Subcutaneous abdominal adipose tissue (tissue), 5 donors: ENCODE measurements at regions not wholly inside any gene's neighbourhood (a gene's known extent, or its start where the extent isn't known, plus 50 kb on each side); places are given as distances from the start of the nearest gene placed in this dataset.

ENCODE experiments used
- H3K27ac ChIP-seq: one replicate; pipeline ENCODE4 v1.7.0; 2013; ENCODE audit warnings: low read depth, mild to moderate bottlenecking, inconsistent platforms, low read length, moderate library complexity
- H3K27me3 ChIP-seq, 5 donors: one replicate each; pipeline ENCODE4 v1.7.0; 2013; ENCODE audit warnings: low read length in 5 of 5, inconsistent platforms in 1 of 5; ENCODE audit not compliant: control insufficient read depth in 5 of 5, insufficient read depth in 4 of 5
- H3K36me3 ChIP-seq, 5 donors: one replicate each; pipeline ENCODE4 v1.7.0; 2013; ENCODE audit warnings: low read length in 5 of 5; ENCODE audit not compliant: control insufficient read depth in 5 of 5, insufficient read depth in 5 of 5
- H3K4me1 ChIP-seq, 5 donors: one replicate each; pipeline ENCODE4 v1.7.0; 2013; ENCODE audit warnings: low read length in 5 of 5, mild to moderate bottlenecking in 3 of 5, moderate library complexity in 1 of 5; ENCODE audit not compliant: control insufficient read depth in 5 of 5, insufficient read depth in 5 of 5
- H3K4me3 ChIP-seq, 5 donors: one replicate each; pipeline ENCODE4 v1.7.0; 2013; ENCODE audit warnings: low read length in 5 of 5, low read depth in 1 of 5
- H3K9ac ChIP-seq, 5 donors: one replicate each; pipeline ENCODE4 v1.7.0; 2013; ENCODE audit warnings: low read length in 5 of 5, mild to moderate bottlenecking in 4 of 5, moderate library complexity in 3 of 5
- H3K9me3 ChIP-seq, 5 donors: one replicate each; pipeline ENCODE4 v1.7.0; 2013; ENCODE audit warnings: low read length in 5 of 5; ENCODE audit not compliant: control insufficient read depth in 5 of 5
- donor health status: healthy.
- donor health status: healthy.
- donor health status: healthy.
- donor health status: healthy.
- donor health status: healthy.

GRCh38 chr11:121769191-121769590 lies 316.4 kb upstream of the SORL1-AS1 start:
- Histone ChIP-seq H3K4me3 (no peak overlapping the region), H3K27me3 (no peaks in the 10 kb centered on the region), H3K9ac (no peak overlapping the region), H3K4me1 (no peaks in the 10 kb centered on the region), H3K27ac (no peak overlapping the region), H3K36me3 (no peaks in the 10 kb centered on the region), H3K9me3 (no peaks in the 10 kb centered on the region)

- Histone ChIP-seq H3K27ac (no peak overlapping the region), H3K4me1 (peaks cover 0 to 2% (median 0%) of the 10 kb centered on the region in 5 donors), H3K9ac (no peak overlapping the region), H3K9me3 (no peaks in the 10 kb centered on the region), H3K4me3 (no peak overlapping the region), H3K36me3 (no peaks in the 10 kb centered on the region), H3K27me3 (peaks cover 0 to 7% (median 0%) of the 10 kb centered on the region in 5 donors)
Observed at GRCh38 chr11:121767433-121767832, 314.7 kb upstream of the SORL1-AS1 start.

GRCh38 chr11:121766991-121767390 lies 314.2 kb upstream of the SORL1-AS1 start:
- no peak overlapping the region for H3K27ac ChIP-seq
- H3K4me3 ChIP-seq, result no peak overlapping the region
- H3K9me3 ChIP-seq, result no peaks in the 10 kb centered on the region
- peaks cover 0 to 2% (median 0%) of the 10 kb centered on the region in 5 donors for H3K4me1 ChIP-seq
- H3K9ac ChIP-seq, result no peak overlapping the region
- H3K36me3 ChIP-seq, result no peaks in the 10 kb centered on the region
- peaks cover 0 to 7% (median 0%) of the 10 kb centered on the region in 5 donors for H3K27me3 ChIP-seq

GRCh38 chr11:121766166-121766565 lies 313.4 kb upstream of the SORL1-AS1 start:
- no peak overlapping the region for H3K9ac ChIP-seq
- no peaks in the 10 kb centered on the region for H3K9me3 ChIP-seq
- peaks cover 0 to 2% (median 0%) of the 10 kb centered on the region in 5 donors for H3K4me1 ChIP-seq
- H3K4me3 ChIP-seq, result no peak overlapping the region
- peaks cover 0 to 7% (median 0%) of the 10 kb centered on the region in 5 donors for H3K27me3 ChIP-seq
- H3K36me3 ChIP-seq, result no peaks in the 10 kb centered on the region
- no peak overlapping the region for H3K27ac ChIP-seq

GRCh38 chr11:121763526-121763925 lies 310.8 kb upstream of the SORL1-AS1 start:
- H3K9me3 ChIP-seq, result no peaks in the 10 kb centered on the region
- H3K4me1 ChIP-seq, result peaks cover 0 to 2% (median 0%) of the 10 kb centered on the region in 5 donors
- H3K27me3 ChIP-seq, result peaks cover 0 to 7% (median 0%) of the 10 kb centered on the region in 5 donors
- no peak overlapping the region for H3K9ac ChIP-seq
- H3K36me3 ChIP-seq, result no peaks in the 10 kb centered on the region
- H3K27ac ChIP-seq, result no peak overlapping the region
- no peak overlapping the region for H3K4me3 ChIP-seq

GRCh38 chr11:121762820-121763219 lies 310.1 kb upstream of the SORL1-AS1 start:
- no peak overlapping the region for H3K9ac ChIP-seq
- no peaks in the 10 kb centered on the region for H3K36me3 ChIP-seq
- no peak overlapping the region for H3K4me3 ChIP-seq
- no peaks in the 10 kb centered on the region for H3K9me3 ChIP-seq
- H3K27me3 ChIP-seq, result peaks cover 0 to 7% (median 0%) of the 10 kb centered on the region in 5 donors
- peaks cover 0 to 2% (median 0%) of the 10 kb centered on the region in 5 donors for H3K4me1 ChIP-seq
- no peak overlapping the region for H3K27ac ChIP-seq

- Histone ChIP-seq H3K27me3 (peaks cover 0 to 7% (median 0%) of the 10 kb centered on the region in 5 donors), H3K4me3 (no peak overlapping the region), H3K9ac (no peak overlapping the region), H3K9me3 (no peaks in the 10 kb centered on the region), H3K27ac (no peak overlapping the region), H3K36me3 (no peaks in the 10 kb centered on the region), H3K4me1 (peaks cover 0 to 2% (median 0%) of the 10 kb centered on the region in 5 donors)
Observed at GRCh38 chr11:121761186-121761585, 308.4 kb upstream of the SORL1-AS1 start.

- Histone ChIP-seq H3K4me3 (no peak overlapping the region), H3K27ac (no peak overlapping the region), H3K27me3 (peaks cover 0 to 1% (median 0%) of the 10 kb centered on the region in 5 donors), H3K9me3 (no peaks in the 10 kb centered on the region), H3K4me1 (peaks cover 0 to 4% (median 0%) of the 10 kb centered on the region in 5 donors), H3K36me3 (no peaks in the 10 kb centered on the region), H3K9ac (no peak overlapping the region)
Observed at GRCh38 chr11:121757480-121758125, 304.8 kb upstream of the SORL1-AS1 start.

- Histone ChIP-seq H3K4me1 (peaks cover 0 to 4% (median 0%) of the 10 kb centered on the region in 5 donors), H3K27me3 (no peaks in the 10 kb centered on the region), H3K9me3 (no peaks in the 10 kb centered on the region), H3K4me3 (no peak overlapping the region), H3K27ac (no peak overlapping the region), H3K9ac (no peak overlapping the region), H3K36me3 (no peaks in the 10 kb centered on the region)
Observed at GRCh38 chr11:121755906-121756305, 303.1 kb upstream of the SORL1-AS1 start.

GRCh38 chr11:121755191-121755590 lies 302.4 kb upstream of the SORL1-AS1 start:
- Histone ChIP-seq H3K27ac (no peak overlapping the region), H3K4me3 (no peak overlapping the region), H3K9ac (no peak overlapping the region), H3K9me3 (no peaks in the 10 kb centered on the region), H3K4me1 (peaks cover 0 to 4% (median 0%) of the 10 kb centered on the region in 5 donors), H3K27me3 (no peaks in the 10 kb centered on the region), H3K36me3 (no peaks in the 10 kb centered on the region)
